Astrocyte of the cerebellum (primary cell): ENCODE measurements at regions not wholly inside any gene's neighbourhood (a gene's known extent, or its start where the extent isn't known, plus 50 kb on each side); places are given as distances from the start of the nearest gene placed in this dataset.

Experiments used
- DNase-seq: peaks from one replicate; pipeline ENCODE4 v3.0.0-alpha.2; 2011; ENCODE audit warnings: low read depth
- H3K4me3 ChIP-seq: 2 replicates; pipeline ENCODE4 v1.5.1; 2011; ENCODE audit warnings: mild to moderate bottlenecking, low read depth, low read length, moderate library complexity
- CTCF ChIP-seq: IDR thresholded peaks from 2 replicates; pipeline ENCODE4 v1.5.1; 2012; ENCODE audit warnings: low read length, low read depth, moderate library complexity, mild to moderate bottlenecking; ENCODE audit errors: missing control alignments
- in situ Hi-C: cut with HindIII; loops from 2 replicates; pipeline ENCODE4 v1.10.0; 2017; ENCODE audit warnings: low sequenced_read_pairs

- H3K4me3 ChIP-seq, result no peak overlapping the region
- no peak for DNase-seq
- in situ Hi-C loops, result no loop called here
These were observed 151.0 kb upstream of the SMLR1 start for GRCh38 chr6:130676077-130676772.

GRCh38 chr6:130676773-130677144 is 150.4 kb upstream of the SMLR1 start:
- no peak for DNase-seq
- in situ Hi-C loops, result no loop called here
- no peak overlapping the region for H3K4me3 ChIP-seq
- TF ChIP-seq CTCF, result no peak

More at GRCh38 chr6:130676077-130676772, 151.0 kb upstream of the SMLR1 start:
- no peak for TF ChIP-seq CTCF

GRCh38 chr6:130677312-130677711 is 149.9 kb upstream of the SMLR1 start:
- in situ Hi-C loops, result no loop called here
- TF ChIP-seq CTCF, result no peak
- no peak for DNase-seq
- no peak overlapping the region for H3K4me3 ChIP-seq

- in situ Hi-C loops, result no loop called here
- TF ChIP-seq CTCF, result no peak
- no peak for DNase-seq
- H3K4me3 ChIP-seq, result no peak overlapping the region
These were observed 149.4 kb upstream of the SMLR1 start for GRCh38 chr6:130677766-130678165.

GRCh38 chr6:130679684-130680083 is 147.5 kb upstream of the SMLR1 start:
- DNase-seq, result no peak
- in situ Hi-C loops, result no loop called here
- no peak overlapping the region for H3K4me3 ChIP-seq
- TF ChIP-seq CTCF, result no peak

- TF ChIP-seq CTCF, result no peak
- no peak for DNase-seq
- no peak overlapping the region for H3K4me3 ChIP-seq
- in situ Hi-C loops, result no loop called here
These were observed 147.1 kb upstream of the SMLR1 start for GRCh38 chr6:130680116-130680515.
